ENCODE measurements at regions not wholly inside any gene's neighbourhood (a gene's known extent, or its start where the extent isn't known, plus 50 kb on each side); places are given as distances from the start of the nearest gene placed in this dataset.

DNA sequence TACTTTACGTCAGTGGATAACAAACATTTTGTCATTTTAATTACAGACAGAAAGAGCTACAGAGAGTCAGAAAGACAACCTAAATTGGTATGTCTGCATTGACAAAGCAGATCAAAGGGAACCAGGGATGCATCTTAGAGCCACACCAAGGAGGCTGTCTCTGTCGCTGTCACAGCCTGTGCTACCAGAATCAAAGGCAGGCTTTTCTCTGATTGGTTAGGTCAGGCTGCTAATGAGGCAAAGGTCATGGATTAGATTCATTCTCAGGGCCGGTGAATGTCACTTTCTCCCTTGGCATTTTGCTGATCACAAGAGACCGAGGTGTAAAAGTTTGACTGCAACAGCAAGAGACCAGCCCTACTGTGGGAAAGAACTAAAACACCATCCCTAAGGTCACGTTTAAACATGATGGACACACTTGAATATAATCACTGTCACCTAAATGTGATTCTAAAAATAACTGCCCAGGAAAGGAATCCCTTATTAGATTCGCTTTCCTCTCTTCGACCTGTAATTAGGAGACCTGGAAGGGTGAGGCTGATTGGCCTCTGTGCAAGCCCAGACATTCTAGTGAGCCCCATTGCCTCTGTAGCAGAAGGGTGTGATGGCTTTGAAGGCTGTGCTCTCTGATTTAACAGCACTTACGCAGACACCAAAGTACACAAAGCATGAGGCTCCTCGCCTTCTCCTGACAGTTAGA lies 314.4 kb upstream of the NBEA start:
- no peaks in the 10 kb centered on the region for H3K4me1 ChIP-seq
- WGBS, 2 donors: 68 to 81% methylated on average over 9 of the region's 9 CpGs

GRCh38 chr13:34628209-34628682 lies 313.8 kb upstream of the NBEA start:
- 68 to 69% methylated on average over 5 of the region's 5 CpGs for WGBS, 2 donors

More for the DNA sequence above, 314.4 kb upstream of the NBEA start:
- intact Hi-C loops (cut with DNase I; ENCODE audit: low total_unique reads): no loop called here
- no peak for DNase-seq
- H3K27me3 ChIP-seq: no peaks in the 10 kb centered on the region
- H3K9me3 ChIP-seq: no peaks in the 10 kb centered on the region
- no peak overlapping the region for H3K27ac ChIP-seq
- TF ChIP-seq CTCF (IDR thresholded peaks at IDR 0.05) (no peak), POLR2A (IDR thresholded peaks at IDR 0.05) (no peak)
- no peak overlapping the region for H3K4me3 ChIP-seq
- no peaks in the 10 kb centered on the region for H3K36me3 ChIP-seq (ENCODE audit: low read depth, missing control alignments)

GRCh38 chr13:34634448-34634847 lies 307.6 kb upstream of the NBEA start:
- no peaks in the 10 kb centered on the region for H3K27me3 ChIP-seq

More at GRCh38 chr13:34628209-34628682, 313.8 kb upstream of the NBEA start:
- no peak for TF ChIP-seq POLR2A (IDR thresholded peaks at IDR 0.05)
- no peak for TF ChIP-seq CTCF (IDR thresholded peaks at IDR 0.05)
- H3K4me3 ChIP-seq: no peak overlapping the region
- no peak overlapping the region for H3K27ac ChIP-seq
- H3K36me3 ChIP-seq (ENCODE audit: low read depth, missing control alignments): no peaks in the 10 kb centered on the region
- H3K4me1 ChIP-seq: no peaks in the 10 kb centered on the region
- no peak for DNase-seq
- no peaks in the 10 kb centered on the region for H3K27me3 ChIP-seq
- H3K9me3 ChIP-seq: no peaks in the 10 kb centered on the region
- intact Hi-C loops (cut with DNase I; ENCODE audit: low total_unique reads): no loop called here

DNA sequence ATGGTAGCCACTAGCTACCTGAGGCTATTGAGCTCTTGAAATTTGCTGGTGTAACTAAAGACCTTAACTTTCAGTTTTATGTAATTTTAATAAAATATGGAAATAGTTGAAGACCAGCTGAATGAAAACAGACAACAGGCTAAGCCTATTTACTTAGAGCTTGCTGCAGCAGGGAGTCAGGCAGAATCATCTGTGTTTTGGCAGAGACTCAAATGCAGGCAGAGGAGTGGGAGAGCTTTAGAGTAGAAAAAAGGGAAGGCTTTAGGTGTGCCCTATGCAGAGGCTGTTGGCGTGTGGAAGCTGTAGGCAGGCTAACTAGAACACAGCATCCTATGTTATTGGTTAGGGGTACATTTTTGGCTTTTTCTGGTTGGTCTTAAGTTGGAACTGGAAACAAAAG lies 304.9 kb upstream of the NBEA start:
- no peaks in the 10 kb centered on the region for H3K27me3 ChIP-seq
- H3K9me3 ChIP-seq: no peaks in the 10 kb centered on the region
- no peak for DNase-seq
- no peak overlapping the region for H3K27ac ChIP-seq
- no peaks in the 10 kb centered on the region for H3K4me1 ChIP-seq
- no peaks in the 10 kb centered on the region for H3K36me3 ChIP-seq (ENCODE audit: low read depth, missing control alignments)
- no peak overlapping the region for H3K4me3 ChIP-seq
- 85 to 86% methylated on average over 1 of the region's 1 CpG for WGBS, 2 donors
- intact Hi-C loops (cut with DNase I; ENCODE audit: low total_unique reads): no loop called here
- TF ChIP-seq CTCF (IDR thresholded peaks at IDR 0.05) (no peak), POLR2A (IDR thresholded peaks at IDR 0.05) (no peak)

More at GRCh38 chr13:34634448-34634847, 307.6 kb upstream of the NBEA start:
- no peak for DNase-seq
- Histone ChIP-seq H3K36me3 (ENCODE audit: low read depth, missing control alignments) (no peaks in the 10 kb centered on the region), H3K9me3 (no peaks in the 10 kb centered on the region), H3K4me3 (no peak overlapping the region), H3K27ac (no peak overlapping the region), H3K4me1 (no peaks in the 10 kb centered on the region)
- WGBS, 2 donors: 78 to 79% methylated on average over 2 of the region's 2 CpGs
- intact Hi-C loops (cut with DNase I; ENCODE audit: low total_unique reads): no loop called here
- TF ChIP-seq CTCF (IDR thresholded peaks at IDR 0.05) (no peak), POLR2A (IDR thresholded peaks at IDR 0.05) (no peak)

DNA sequence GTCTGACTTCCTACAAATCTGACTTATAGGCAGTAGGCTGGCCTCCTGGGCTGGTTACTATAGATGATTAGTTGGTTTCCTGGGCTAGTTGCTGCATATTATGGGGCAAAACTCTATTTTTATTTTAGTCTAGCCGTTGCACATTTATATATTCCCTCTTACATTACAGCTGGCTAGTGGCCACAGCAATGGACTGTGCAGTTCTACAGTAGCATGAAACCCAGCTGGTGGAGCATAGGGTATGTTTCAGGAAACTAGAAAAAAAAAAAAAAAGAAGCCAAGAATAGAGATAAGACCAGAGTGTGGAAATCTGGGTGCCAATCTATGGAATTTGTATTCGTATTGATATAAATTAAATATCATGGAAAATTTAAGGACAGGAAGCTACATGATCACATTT lies 304.4 kb upstream of the NBEA start:
- intact Hi-C loops (cut with DNase I; ENCODE audit: low total_unique reads): no loop called here
- Histone ChIP-seq H3K9me3 (no peaks in the 10 kb centered on the region), H3K27ac (no peak overlapping the region), H3K27me3 (no peaks in the 10 kb centered on the region), H3K4me3 (no peak overlapping the region), H3K36me3 (ENCODE audit: low read depth, missing control alignments) (no peaks in the 10 kb centered on the region), H3K4me1 (no peaks in the 10 kb centered on the region)
- DNase-seq: no peak
- 77 to 87% methylated on average over 2 of the region's 2 CpGs for WGBS, 2 donors
- TF ChIP-seq POLR2A (IDR thresholded peaks at IDR 0.05) (no peak), CTCF (IDR thresholded peaks at IDR 0.05) (no peak)

Data from testis (tissue), 2 donors.